Keratinocyte (primary cell): ENCODE measurements at regions not wholly inside any gene's neighbourhood (a gene's known extent, or its start where the extent isn't known, plus 50 kb on each side); places are given as distances from the start of the nearest gene placed in this dataset.

ENCODE experiments used
- DNase-seq: peaks from one replicate; pipeline ENCODE4 v3.0.0-alpha.2; 2011; ENCODE audit warnings: low read depth, missing footprints, low spot score
- FAIRE-seq: peaks from 2 replicates; lab custom pipeline; 2011; peaks lifted over from hg19 to GRCh38; lab: Jason Lieb, UNC
- H2AFZ ChIP-seq: 2 replicates; pipeline ENCODE4 v1.6.0; 2012; ENCODE audit warnings: low read length, control low read depth, inconsistent platforms; ENCODE audit not compliant: control insufficient read depth
- H3K27ac ChIP-seq: 2 replicates; pipeline ENCODE4 v1.5.1; 2011; ENCODE audit warnings: low read length; ENCODE audit not compliant: control insufficient read depth, insufficient read depth
- H3K27me3 ChIP-seq: 3 replicates; pipeline ENCODE4 v1.6.0; 2011; ENCODE audit warnings: low read length; ENCODE audit not compliant: control insufficient read depth, insufficient read depth; ENCODE audit errors: extremely low read depth
- H3K36me3 ChIP-seq, 2 experiments: 2 replicates in 1 of 2; 3 replicates in 1 of 2; pipeline ENCODE4 v1.5.1; 2011; ENCODE audit warnings: low read length in 2 of 2, mild to moderate bottlenecking in 1 of 2; ENCODE audit not compliant: control insufficient read depth in 2 of 2, insufficient read depth in 2 of 2; ENCODE audit errors: extremely low read depth in 1 of 2
- H3K4me1 ChIP-seq: 3 replicates; pipeline ENCODE4 v1.5.1; 2011; ENCODE audit warnings: low read length; ENCODE audit not compliant: control insufficient read depth, insufficient read depth; ENCODE audit errors: extremely low read depth
- H3K4me2 ChIP-seq: 3 replicates; pipeline ENCODE4 v1.6.0; 2011; ENCODE audit warnings: low read depth, low read length; ENCODE audit not compliant: control insufficient read depth, insufficient read depth; ENCODE audit errors: extremely low read depth
- H3K4me3 ChIP-seq, 3 experiments: fragments of 200-600 bp in 1 of 3; sonication (generic) in 1 of 3; 2 replicates in 2 of 3; 3 replicates in 1 of 3; pipeline ENCODE4 v1.5.1; 2011 to 2016; ENCODE audit warnings: low read length in 3 of 3, mild to moderate bottlenecking in 3 of 3, control low read depth in 2 of 3, inconsistent platforms in 1 of 3, low read depth in 1 of 3, mixed read lengths in 1 of 3, mixed run types in 1 of 3, moderate library complexity in 1 of 3; ENCODE audit not compliant: control insufficient read depth in 2 of 3, insufficient read depth in 2 of 3; ENCODE audit errors: extremely low read depth in 1 of 3
- H3K79me2 ChIP-seq: 2 replicates; pipeline ENCODE4 v1.6.0; 2012; ENCODE audit warnings: low read length; ENCODE audit not compliant: control insufficient read depth, insufficient read depth
- H3K9ac ChIP-seq: 3 replicates; pipeline ENCODE4 v1.6.0; 2011; ENCODE audit warnings: low read length; ENCODE audit not compliant: control insufficient read depth, insufficient read depth; ENCODE audit errors: extremely low read depth
- H3K9me1 ChIP-seq: 3 replicates; pipeline ENCODE4 v1.6.0; 2011; ENCODE audit warnings: low read length; ENCODE audit not compliant: control insufficient read depth, insufficient read depth; ENCODE audit errors: extremely low read depth
- H3K9me3 ChIP-seq: 2 replicates; pipeline ENCODE4 v1.5.1; 2012; ENCODE audit warnings: low read depth, low read length; ENCODE audit not compliant: control insufficient read depth
- H4K20me1 ChIP-seq: 3 replicates; pipeline ENCODE4 v1.6.0; 2011; ENCODE audit warnings: low read length; ENCODE audit not compliant: control insufficient read depth, insufficient read depth; ENCODE audit errors: extremely low read depth
- CTCF ChIP-seq, 3 experiments: IDR thresholded peaks in 1 of 3; conservative IDR thresholded peaks in 1 of 3; optimal IDR thresholded peaks in 1 of 3; 2 replicates in 2 of 3; 3 replicates in 1 of 3; pipeline versions ENCODE3 to v1.5.1; 2011; ENCODE audit warnings: low read length in 3 of 3, mild to moderate bottlenecking in 3 of 3, moderate library complexity in 2 of 3, control low read depth in 1 of 3, inconsistent platforms in 1 of 3; ENCODE audit not compliant: insufficient read depth in 2 of 3; ENCODE audit errors: extremely low read depth in 1 of 3
- EZH2 ChIP-seq: IDR thresholded peaks from one replicate; pipeline ENCODE4 v1.6.1; 2012; ENCODE audit warnings: inconsistent platforms, mild to moderate bottlenecking, low read length, moderate library complexity
- dilution Hi-C: fragments of 300-500 bp; cut with MboI; formaldehyde crosslinking; loops from one replicate; pipeline ENCODE4 v1.7.0; 2020; ENCODE audit warnings: low sequenced_read_pairs; ENCODE audit not compliant: extremely low pct_ligation_motif_present

- Histone ChIP-seq H3K79me2 (no peaks in the 10 kb centered on the region), H3K27ac (no peak overlapping the region), H2AFZ (no peak overlapping the region), H3K9me3 (no peaks in the 10 kb centered on the region), H3K9me1 (no peaks in the 10 kb centered on the region), H3K9ac (no peak overlapping the region), H4K20me1 (no peaks in the 10 kb centered on the region), H3K36me3 (no peaks in the 10 kb centered on the region), H3K27me3 (no peaks in the 10 kb centered on the region), H3K4me1 (no peaks in the 10 kb centered on the region), H3K4me2 (no peak overlapping the region), H3K4me3 (no peak overlapping the region)
- FAIRE-seq (no peak), DNase-seq (no peak)
- dilution Hi-C loops: no loop called here
- TF ChIP-seq CTCF (optimal IDR thresholded peaks at IDR 0.05 in 1 of 3, IDR thresholded peaks at IDR 0.05 in 1 of 3, conservative IDR thresholded peaks at IDR 0.05 in 1 of 3; ENCODE audit: extremely low read depth in 1 of 3, insufficient read depth in 2 of 3, low read length in 3 of 3) (no peak), EZH2 (no peak)
Measured at GRCh38 chr20:40584130-40584809, 104.8 kb downstream of the MAFB start.

GRCh38 chr20:40583636-40584035 lies 105.4 kb downstream of the MAFB start:
- Histone ChIP-seq H3K4me1 (no peaks in the 10 kb centered on the region), H3K4me3 (no peak overlapping the region), H2AFZ (no peak overlapping the region), H4K20me1 (no peaks in the 10 kb centered on the region), H3K27me3 (no peaks in the 10 kb centered on the region), H3K9me3 (no peaks in the 10 kb centered on the region), H3K9ac (no peak overlapping the region), H3K36me3 (no peaks in the 10 kb centered on the region), H3K79me2 (no peaks in the 10 kb centered on the region), H3K9me1 (no peaks in the 10 kb centered on the region), H3K27ac (no peak overlapping the region), H3K4me2 (no peak overlapping the region)
- FAIRE-seq (no peak), DNase-seq (no peak)
- dilution Hi-C loops: no loop called here
- TF ChIP-seq CTCF (optimal IDR thresholded peaks at IDR 0.05 in 1 of 3, IDR thresholded peaks at IDR 0.05 in 1 of 3, conservative IDR thresholded peaks at IDR 0.05 in 1 of 3; ENCODE audit: extremely low read depth in 1 of 3, insufficient read depth in 2 of 3, low read length in 3 of 3) (no peak), EZH2 (no peak)
